RWPE2 (cell line): ENCODE measurements at regions not wholly inside any gene's neighbourhood (a gene's known extent, or its start where the extent isn't known, plus 50 kb on each side); places are given as distances from the start of the nearest gene placed in this dataset.

Experiments used
- ATAC-seq: fragments of 200-7000 bp; cut with Tn5 transposase; 3 replicates; pipeline ENCODE4 v1.9.1; 2021; ENCODE audit warnings: low read depth
- DNase-seq: peaks from one replicate; pipeline ENCODE4 v3.0.0-alpha.2; 2020; ENCODE audit warnings: low spot score
- H3K27ac ChIP-seq: fragments of 450-650 bp; 2 replicates; pipeline ENCODE4 v1.5.1; 2017; ENCODE audit warnings: mild to moderate bottlenecking; ENCODE audit not compliant: poor library complexity, severe bottlenecking
- H3K27me3 ChIP-seq: fragments of 250-450 bp; sonication (Bioruptor Pico); 2 replicates; pipeline ENCODE4 v1.5.1; 2021; ENCODE audit warnings: mild to moderate bottlenecking, moderate library complexity; ENCODE audit not compliant: insufficient read depth, poor library complexity, severe bottlenecking
- H3K36me3 ChIP-seq: fragments of 250-450 bp; sonication (Bioruptor Pico); 2 replicates; pipeline ENCODE4 v1.5.1; 2020; ENCODE audit warnings: low read depth, mild to moderate bottlenecking, moderate library complexity
- H3K4me1 ChIP-seq: fragments of 250-450 bp; sonication (Bioruptor Pico); 2 replicates; pipeline ENCODE4 v1.5.1; 2021; ENCODE audit warnings: mild to moderate bottlenecking, moderate library complexity; ENCODE audit not compliant: insufficient read depth, poor library complexity, severe bottlenecking
- H3K4me3 ChIP-seq: fragments of 250-450 bp; sonication (Bioruptor Pico); 2 replicates; pipeline ENCODE4 v1.5.1; 2021; ENCODE audit warnings: mild to moderate bottlenecking, moderate library complexity; ENCODE audit not compliant: severe bottlenecking
- H3K9me3 ChIP-seq: fragments of 250-450 bp; sonication (Bioruptor Pico); 2 replicates; pipeline ENCODE4 v1.5.1; 2021; ENCODE audit warnings: mild to moderate bottlenecking, moderate library complexity; ENCODE audit not compliant: severe bottlenecking
- CTCF ChIP-seq: fragments of 450-650 bp; IDR thresholded peaks from one replicate; pipeline ENCODE4 v1.5.1; 2017; ENCODE audit warnings: mild to moderate bottlenecking, moderate library complexity; ENCODE audit not compliant: poor library complexity, severe bottlenecking

GRCh38 chr2:160908157-160908556 is 252.1 kb upstream of the TANK start:
- H3K27me3 ChIP-seq, result no peaks in the 10 kb centered on the region
- ATAC-seq, result no peak

DNA sequence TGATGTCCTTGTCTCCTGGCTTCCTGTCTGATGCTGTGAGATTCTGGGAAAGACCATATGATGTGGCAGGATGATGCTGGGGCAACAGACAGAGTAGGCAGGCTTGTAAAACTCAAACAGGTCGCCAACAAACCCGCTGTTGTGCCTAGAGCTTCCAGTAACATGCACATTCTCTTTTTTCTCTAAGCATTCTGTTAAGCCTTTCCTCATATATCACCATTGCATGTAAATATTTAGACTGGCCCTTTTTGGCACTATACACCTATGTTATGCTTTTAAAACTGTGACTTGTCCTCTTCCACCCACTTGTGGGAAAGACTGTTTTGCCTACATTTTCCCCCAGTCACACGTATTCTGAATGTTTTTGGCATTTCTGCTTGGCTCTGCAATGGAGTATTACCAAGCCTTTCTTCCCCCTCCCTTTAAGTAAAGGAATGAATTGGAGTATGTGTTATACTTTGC is 250.4 kb upstream of the TANK start:
- ATAC-seq (no peak), DNase-seq (no peak)
- no peak overlapping the region for H3K27ac ChIP-seq
- no peak for TF ChIP-seq CTCF
- no peaks in the 10 kb centered on the region for H3K27me3 ChIP-seq
- no peaks in the 10 kb centered on the region for H3K4me1 ChIP-seq
- H3K9me3 ChIP-seq, result no peaks in the 10 kb centered on the region
- no peaks in the 10 kb centered on the region for H3K36me3 ChIP-seq
- H3K4me3 ChIP-seq, result no peak overlapping the region

More at GRCh38 chr2:160908157-160908556, 252.1 kb upstream of the TANK start:
- no peak overlapping the region for H3K27ac ChIP-seq
- DNase-seq, result no peak
- TF ChIP-seq CTCF, result no peak
- H3K4me3 ChIP-seq, result no peak overlapping the region
- no peaks in the 10 kb centered on the region for H3K9me3 ChIP-seq
- no peaks in the 10 kb centered on the region for H3K36me3 ChIP-seq
- no peaks in the 10 kb centered on the region for H3K4me1 ChIP-seq

- Histone ChIP-seq H3K9me3 (no peaks in the 10 kb centered on the region), H3K36me3 (no peaks in the 10 kb centered on the region), H3K27me3 (no peaks in the 10 kb centered on the region), H3K4me1 (no peaks in the 10 kb centered on the region), H3K27ac (no peak overlapping the region), H3K4me3 (no peak overlapping the region)
- TF ChIP-seq CTCF, result no peak
- DNase-seq (no peak), ATAC-seq (no peak)
Measured at GRCh38 chr2:160910681-160911080, 249.5 kb upstream of the TANK start.

DNA sequence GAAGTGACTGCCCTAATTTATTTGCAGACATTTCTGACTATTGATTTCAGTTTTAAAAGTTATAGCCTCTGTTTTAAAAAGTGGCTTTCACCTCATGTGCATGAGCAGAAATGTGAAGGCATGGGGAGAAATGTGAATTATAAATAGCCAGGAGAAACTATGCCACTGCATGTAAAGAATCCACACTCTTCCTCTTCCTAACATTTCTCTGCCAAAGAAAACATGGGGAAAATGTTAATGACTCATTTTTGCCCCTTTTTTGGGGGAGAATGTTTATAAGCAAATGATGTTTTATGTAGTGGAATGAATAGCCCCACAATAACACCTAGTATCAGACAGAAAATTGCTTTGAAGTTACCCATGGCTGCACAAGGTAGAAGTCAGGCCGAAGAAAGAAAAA is 249.0 kb upstream of the TANK start:
- ATAC-seq, result no peak

More for the DNA sequence above, 249.0 kb upstream of the TANK start:
- no peak overlapping the region for H3K4me3 ChIP-seq
- no peak for TF ChIP-seq CTCF
- no peak for DNase-seq
- H3K4me1 ChIP-seq, result no peaks in the 10 kb centered on the region
- H3K36me3 ChIP-seq, result no peaks in the 10 kb centered on the region
- H3K27ac ChIP-seq, result no peak overlapping the region
- no peaks in the 10 kb centered on the region for H3K9me3 ChIP-seq
- no peaks in the 10 kb centered on the region for H3K27me3 ChIP-seq
